Lower leg skin (tissue), 3 donors: ENCODE measurements at regions not wholly inside any gene's neighbourhood (a gene's known extent, or its start where the extent isn't known, plus 50 kb on each side); places are given as distances from the start of the nearest gene placed in this dataset.

Source experiments
- POLR2A ChIP-seq, 2 donors: fragments of 450-650 bp; IDR thresholded peaks; one replicate each; pipeline ENCODE4 v1.6.1; 2016 to 2017; ENCODE audit warnings: antibody characterized with exemption in 2 of 2, mild to moderate bottlenecking in 1 of 2, moderate library complexity in 1 of 2
- TF ChIP-seq, protein P1 (sequence below), 3 donors: fragments of 450-650 bp; IDR thresholded peaks; one replicate each; pipeline ENCODE4 v1.5.1; 2016; ENCODE audit warnings: antibody characterized with exemption in 3 of 3, mild to moderate bottlenecking in 3 of 3, moderate library complexity in 2 of 3

DNA sequence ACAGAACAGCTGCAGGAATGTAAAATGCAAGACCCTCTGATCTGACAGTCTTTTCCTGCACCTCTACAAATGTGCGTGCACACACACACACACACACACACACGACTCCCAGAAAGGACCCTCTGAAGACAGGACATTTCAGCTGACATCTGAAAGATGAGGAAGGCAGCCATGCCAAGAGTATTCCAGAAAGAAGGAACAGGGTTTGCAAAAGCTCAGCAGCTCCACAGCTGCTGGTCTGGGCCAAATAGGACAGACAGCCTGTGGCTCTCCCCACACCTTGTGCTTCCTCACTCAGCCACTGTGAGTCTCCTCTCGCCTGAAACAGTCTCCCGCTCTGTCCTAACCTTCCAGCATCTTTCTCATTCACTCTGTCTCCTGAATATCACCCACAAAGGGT is 189.0 kb downstream of the PALM2AKAP2 start:
- TF ChIP-seq, protein P1, sequence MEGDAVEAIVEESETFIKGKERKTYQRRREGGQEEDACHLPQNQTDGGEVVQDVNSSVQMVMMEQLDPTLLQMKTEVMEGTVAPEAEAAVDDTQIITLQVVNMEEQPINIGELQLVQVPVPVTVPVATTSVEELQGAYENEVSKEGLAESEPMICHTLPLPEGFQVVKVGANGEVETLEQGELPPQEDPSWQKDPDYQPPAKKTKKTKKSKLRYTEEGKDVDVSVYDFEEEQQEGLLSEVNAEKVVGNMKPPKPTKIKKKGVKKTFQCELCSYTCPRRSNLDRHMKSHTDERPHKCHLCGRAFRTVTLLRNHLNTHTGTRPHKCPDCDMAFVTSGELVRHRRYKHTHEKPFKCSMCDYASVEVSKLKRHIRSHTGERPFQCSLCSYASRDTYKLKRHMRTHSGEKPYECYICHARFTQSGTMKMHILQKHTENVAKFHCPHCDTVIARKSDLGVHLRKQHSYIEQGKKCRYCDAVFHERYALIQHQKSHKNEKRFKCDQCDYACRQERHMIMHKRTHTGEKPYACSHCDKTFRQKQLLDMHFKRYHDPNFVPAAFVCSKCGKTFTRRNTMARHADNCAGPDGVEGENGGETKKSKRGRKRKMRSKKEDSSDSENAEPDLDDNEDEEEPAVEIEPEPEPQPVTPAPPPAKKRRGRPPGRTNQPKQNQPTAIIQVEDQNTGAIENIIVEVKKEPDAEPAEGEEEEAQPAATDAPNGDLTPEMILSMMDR (IDR thresholded peaks at IDR 0.05), result no peak
- no peak for TF ChIP-seq POLR2A (IDR thresholded peaks at IDR 0.05)
